CD4-positive, alpha-beta T cell treated with Interferon alpha-2 for 1 hour (primary cell): ENCODE measurements at regions not wholly inside any gene's neighbourhood (a gene's known extent, or its start where the extent isn't known, plus 50 kb on each side); places are given as distances from the start of the nearest gene placed in this dataset.

Source experiments
- DNase-seq, 2 donors: peaks; one replicate each; pipeline ENCODE4 v3.0.0-alpha.2; 2020 to 2022

DNA sequence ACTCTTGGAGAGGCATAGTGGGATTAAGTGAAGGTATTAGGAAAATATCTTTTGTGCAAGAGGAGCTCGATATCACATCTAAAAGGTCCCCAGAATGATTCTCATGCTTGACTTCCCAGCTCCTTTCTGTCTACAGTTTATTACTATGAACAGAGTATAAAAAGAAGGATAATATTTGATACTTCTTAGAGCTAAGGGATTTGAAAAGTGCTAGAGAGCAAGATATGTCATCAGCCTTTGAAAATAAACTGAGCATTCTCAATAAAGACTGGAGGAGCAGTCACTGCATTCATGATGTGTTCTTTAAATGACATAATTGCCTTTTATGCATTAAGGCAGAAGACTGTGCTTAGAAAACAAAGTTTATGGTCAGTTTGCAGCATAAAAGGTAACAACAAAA is 543.2 kb upstream of the NRXN1 start:
- no peak for DNase-seq

- DNase-seq: no peak
Measured at GRCh38 chr2:51559026-51559425, 527.1 kb upstream of the NRXN1 start.

GRCh38 chr2:51553476-51553875 is 521.5 kb upstream of the NRXN1 start:
- no peak for DNase-seq

DNA sequence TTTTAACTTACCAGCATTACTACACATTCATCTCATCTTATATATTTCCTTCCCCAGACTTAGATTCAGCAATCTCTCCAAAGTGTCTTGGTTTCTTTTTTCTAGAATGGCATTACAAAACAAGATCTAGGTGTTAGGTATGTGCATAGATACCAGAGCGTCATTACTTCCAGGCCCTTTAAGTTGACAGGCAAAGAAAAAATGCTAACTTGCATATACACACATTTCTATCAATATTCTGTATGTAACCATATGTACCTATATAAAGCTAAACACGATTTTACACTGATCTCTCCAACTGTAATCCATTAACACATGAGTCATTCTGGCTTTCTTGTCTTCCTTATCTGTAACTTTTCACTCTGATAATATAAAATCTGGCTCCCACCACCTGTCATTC is 503.8 kb upstream of the NRXN1 start:
- DNase-seq: no peak

GRCh38 chr2:51534166-51534565 is 502.2 kb upstream of the NRXN1 start:
- DNase-seq: no peak

DNA sequence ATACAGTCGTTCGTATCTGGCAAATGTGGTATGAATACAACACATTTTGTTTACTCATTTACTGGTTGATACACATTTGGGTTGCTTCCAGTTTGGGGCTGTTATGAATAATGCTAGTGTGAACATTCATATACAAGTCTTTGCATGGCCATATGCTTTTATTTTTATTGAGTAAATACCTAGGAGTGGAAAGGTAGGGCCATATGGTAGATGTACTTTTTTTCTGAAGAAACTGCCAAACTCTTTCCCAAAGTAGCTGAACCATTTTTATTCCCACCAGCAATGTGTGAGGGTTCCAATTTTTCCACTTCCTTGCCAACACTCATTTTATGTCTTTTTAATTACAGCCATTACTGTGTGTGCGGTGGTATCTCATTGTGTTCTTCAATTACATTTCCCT is 496.2 kb upstream of the NRXN1 start:
- DNase-seq: no peak

GRCh38 chr2:51526766-51527165 is 494.8 kb upstream of the NRXN1 start:
- DNase-seq: no peak

GRCh38 chr2:51516667-51517066 is 484.7 kb upstream of the NRXN1 start:
- no peak for DNase-seq

DNA sequence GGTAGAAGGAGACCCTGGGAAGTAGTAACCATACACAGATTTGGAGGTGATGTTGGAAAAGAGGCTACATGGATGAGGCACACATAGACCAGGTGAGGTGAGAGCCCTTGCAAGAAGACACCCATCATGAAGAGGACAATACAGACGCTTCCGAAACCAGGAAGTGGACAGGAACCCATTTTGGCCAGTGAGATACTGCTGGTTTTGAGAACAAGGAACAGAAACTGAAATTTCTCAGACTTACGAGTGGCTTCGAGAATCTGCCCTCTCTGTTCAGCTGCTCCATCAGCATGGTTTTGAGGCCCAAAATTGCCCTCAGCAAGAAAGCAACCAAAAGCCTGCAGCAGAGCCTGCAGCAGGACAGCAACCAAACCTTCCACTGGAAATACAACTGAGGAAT is 479.1 kb upstream of the NRXN1 start:
- DNase-seq: no peak

DNA sequence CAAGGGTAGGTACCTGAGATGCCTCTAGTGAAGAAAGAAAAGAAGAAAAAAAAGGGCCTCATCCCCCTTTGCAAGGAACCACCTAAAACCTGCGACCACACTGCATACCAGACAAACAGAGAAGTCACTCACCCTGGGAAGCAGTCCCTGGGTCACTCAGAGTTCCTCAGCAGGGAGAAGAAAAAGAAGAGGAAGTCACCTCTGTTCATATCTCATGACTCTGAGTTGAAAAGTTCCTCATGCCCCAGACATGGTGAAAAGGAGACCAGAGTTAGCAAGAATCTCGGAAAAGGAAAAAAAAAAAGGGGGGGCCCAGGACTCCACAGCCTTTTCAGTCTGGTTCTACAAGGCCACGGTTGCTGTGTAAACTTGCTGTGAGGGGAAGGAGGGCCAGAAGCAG is 478.4 kb upstream of the NRXN1 start:
- DNase-seq: no peak

DNA sequence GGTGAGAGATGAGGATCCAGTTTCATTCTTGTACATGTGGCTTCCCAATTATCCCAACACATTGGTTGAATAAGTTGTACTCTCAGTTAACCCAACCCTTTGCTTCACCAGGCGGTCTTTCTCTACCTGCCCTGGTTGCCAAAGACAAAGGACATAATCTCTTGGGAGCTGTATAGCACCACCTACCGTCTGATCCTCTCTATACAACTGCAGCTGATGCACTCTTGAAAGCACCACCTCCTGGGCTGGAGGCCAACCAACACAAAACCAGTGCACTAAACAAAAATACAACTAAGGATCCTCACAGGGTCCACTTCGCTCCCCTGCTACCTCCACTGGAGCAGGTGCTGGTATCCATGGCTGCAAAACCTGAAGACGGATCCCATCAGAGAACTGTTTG is 473.6 kb upstream of the NRXN1 start:
- DNase-seq: no peak

- no peak for DNase-seq
Measured at GRCh38 chr2:51490576-51491234, 458.8 kb upstream of the NRXN1 start.

DNA sequence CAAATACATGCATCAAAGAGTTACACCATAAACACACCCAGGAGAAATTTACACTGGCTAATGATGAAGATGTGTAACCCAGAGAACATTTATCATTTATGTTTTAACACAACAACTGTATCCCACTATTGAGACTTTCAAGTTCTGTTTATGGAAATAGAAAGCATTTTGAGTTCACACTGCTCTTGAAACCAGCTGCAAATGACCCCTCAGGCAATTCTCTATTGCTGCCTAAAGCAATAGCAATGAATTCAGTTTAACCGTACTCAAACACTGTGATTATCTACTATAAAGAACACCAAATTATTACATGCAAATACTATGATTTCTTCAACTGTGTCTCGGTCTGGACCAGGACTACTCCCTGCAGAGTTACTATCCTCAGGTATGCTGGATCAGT is 452.7 kb upstream of the NRXN1 start:
- DNase-seq: no peak

- no peak for DNase-seq
Measured at GRCh38 chr2:51483720-51484119, 451.8 kb upstream of the NRXN1 start.

- DNase-seq: no peak
Measured at GRCh38 chr2:51472783-51473182, 440.9 kb upstream of the NRXN1 start.

- DNase-seq: no peak
Measured at GRCh38 chr2:51472300-51472699, 440.4 kb upstream of the NRXN1 start.

GRCh38 chr2:51469102-51469501 is 437.2 kb upstream of the NRXN1 start:
- DNase-seq: no peak

GRCh38 chr2:51465326-51465725 is 433.4 kb upstream of the NRXN1 start:
- no peak for DNase-seq

DNA sequence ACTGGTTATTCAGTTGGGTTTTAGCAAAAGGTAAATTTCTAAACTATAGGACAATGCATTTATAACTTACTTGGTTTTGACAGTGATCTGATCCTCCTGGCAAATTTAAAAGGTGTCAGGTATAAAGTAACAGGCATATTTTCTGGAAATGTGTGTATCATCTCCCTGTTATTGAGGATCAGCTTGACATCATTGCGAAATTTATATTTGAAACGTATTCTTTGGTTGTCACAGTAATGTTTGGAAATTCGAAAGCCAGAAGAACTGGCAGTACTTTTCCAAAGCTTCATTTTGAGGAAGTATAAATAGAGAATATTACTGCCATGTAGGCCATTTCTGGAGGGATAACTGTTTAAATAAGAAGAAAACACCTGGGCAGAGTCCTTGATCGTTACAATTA is 422.2 kb upstream of the NRXN1 start:
- DNase-seq: no peak

GRCh38 chr2:51448911-51449310 is 417.0 kb upstream of the NRXN1 start:
- no peak for DNase-seq

DNA sequence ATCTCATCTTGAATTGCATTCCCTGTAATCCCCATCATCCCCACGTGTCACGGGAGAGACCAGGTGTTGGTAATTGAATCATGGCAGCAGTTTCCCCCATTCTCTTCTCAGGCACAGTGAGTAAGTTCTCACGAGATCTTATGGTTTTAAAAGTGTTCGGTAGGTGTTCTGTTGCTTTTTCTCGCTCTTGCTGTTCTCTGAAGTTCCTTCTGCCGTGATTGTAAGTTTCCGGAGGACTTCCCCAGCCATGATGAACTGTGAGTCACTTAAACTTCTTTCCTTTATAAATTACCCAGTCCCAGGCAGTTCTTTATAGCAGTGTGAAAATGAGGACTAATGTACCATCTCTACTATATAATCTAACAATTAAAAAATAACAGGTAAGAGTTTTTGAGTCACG is 409.9 kb upstream of the NRXN1 start:
- no peak for DNase-seq

- DNase-seq: no peak
Measured at GRCh38 chr2:51424418-51424817, 392.5 kb upstream of the NRXN1 start.

DNA sequence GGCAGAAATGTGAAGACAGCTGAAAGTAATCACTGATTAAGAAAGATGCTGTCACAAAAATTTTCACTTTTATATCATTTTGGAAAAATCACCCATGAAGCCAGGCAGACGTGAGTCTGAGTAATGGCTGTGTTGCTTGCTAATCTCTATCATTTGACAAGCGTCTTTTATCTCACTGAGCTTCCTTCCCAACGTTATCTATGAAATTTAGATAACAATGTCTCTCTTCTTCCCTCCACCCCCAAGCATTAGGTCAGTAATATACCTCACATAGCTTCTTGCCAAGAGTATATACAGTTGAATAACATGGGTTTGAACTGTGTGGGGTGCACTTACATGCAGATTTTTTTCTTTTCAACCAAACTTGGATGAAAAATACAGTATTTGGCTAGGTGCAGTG is 388.6 kb upstream of the NRXN1 start:
- no peak for DNase-seq

DNA sequence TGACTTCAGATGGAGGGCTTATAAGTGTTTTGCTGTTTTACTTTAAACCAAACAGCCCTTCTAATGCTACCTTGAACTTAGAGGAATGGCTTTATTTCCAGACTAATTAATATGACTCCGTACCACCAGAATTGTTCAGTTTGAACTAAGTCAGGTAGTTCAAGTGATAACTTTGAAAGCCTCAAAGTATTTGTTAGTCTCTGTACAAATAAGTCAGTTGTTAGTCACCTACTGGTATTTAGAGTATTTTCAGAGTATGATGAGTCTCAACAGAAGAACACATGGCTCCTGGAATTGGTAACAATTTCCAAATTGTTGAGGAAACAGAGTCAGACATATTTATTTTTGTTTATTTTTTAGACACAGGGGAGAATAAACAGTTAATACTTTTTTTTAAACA is 381.8 kb upstream of the NRXN1 start:
- no peak for DNase-seq

- no peak for DNase-seq
Measured at GRCh38 chr2:51410331-51410730, 378.4 kb upstream of the NRXN1 start.

GRCh38 chr2:51409920-51410319 is 378.0 kb upstream of the NRXN1 start:
- no peak for DNase-seq
